Breast epithelium (tissue), 3 donors: ENCODE measurements at regions not wholly inside any gene's neighbourhood (a gene's known extent, or its start where the extent isn't known, plus 50 kb on each side); places are given as distances from the start of the nearest gene placed in this dataset.

Experiments used
- POLR2A ChIP-seq: fragments of 450-650 bp; IDR thresholded peaks from one replicate; pipeline ENCODE4 v1.6.1; 2016; ENCODE audit warnings: antibody characterized with exemption, mild to moderate bottlenecking, moderate library complexity
- POLR2AphosphoS5 ChIP-seq, 3 donors: sonication (generic); formaldehyde crosslinking; IDR thresholded peaks; one replicate each; pipeline ENCODE4 v1.6.1; 2017; ENCODE audit warnings: antibody characterized with exemption in 3 of 3
- TF ChIP-seq, protein P1 (sequence below), 3 donors: fragments of 450-650 bp; IDR thresholded peaks; one replicate each; pipeline ENCODE4 v1.5.1; 2016 to 2017; ENCODE audit warnings: antibody characterized with exemption in 3 of 3, mild to moderate bottlenecking in 3 of 3, moderate library complexity in 3 of 3

- TF ChIP-seq, protein P1, sequence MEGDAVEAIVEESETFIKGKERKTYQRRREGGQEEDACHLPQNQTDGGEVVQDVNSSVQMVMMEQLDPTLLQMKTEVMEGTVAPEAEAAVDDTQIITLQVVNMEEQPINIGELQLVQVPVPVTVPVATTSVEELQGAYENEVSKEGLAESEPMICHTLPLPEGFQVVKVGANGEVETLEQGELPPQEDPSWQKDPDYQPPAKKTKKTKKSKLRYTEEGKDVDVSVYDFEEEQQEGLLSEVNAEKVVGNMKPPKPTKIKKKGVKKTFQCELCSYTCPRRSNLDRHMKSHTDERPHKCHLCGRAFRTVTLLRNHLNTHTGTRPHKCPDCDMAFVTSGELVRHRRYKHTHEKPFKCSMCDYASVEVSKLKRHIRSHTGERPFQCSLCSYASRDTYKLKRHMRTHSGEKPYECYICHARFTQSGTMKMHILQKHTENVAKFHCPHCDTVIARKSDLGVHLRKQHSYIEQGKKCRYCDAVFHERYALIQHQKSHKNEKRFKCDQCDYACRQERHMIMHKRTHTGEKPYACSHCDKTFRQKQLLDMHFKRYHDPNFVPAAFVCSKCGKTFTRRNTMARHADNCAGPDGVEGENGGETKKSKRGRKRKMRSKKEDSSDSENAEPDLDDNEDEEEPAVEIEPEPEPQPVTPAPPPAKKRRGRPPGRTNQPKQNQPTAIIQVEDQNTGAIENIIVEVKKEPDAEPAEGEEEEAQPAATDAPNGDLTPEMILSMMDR (IDR thresholded peaks at IDR 0.05): no peak
- TF ChIP-seq POLR2A (no peak), POLR2AphosphoS5 (IDR thresholded peaks at IDR 0.05) (no peak)
Observed at GRCh38 chr3:13149330-13150108, 76.3 kb upstream of the IQSEC1 start.
